ENCODE measurements at regions not wholly inside any gene's neighbourhood (a gene's known extent, or its start where the extent isn't known, plus 50 kb on each side); places are given as distances from the start of the nearest gene placed in this dataset.

GRCh38 chr18:60090170-60090569 is 190.4 kb downstream of the PMAIP1 start:
- Histone ChIP-seq H3K4me2 (ENCODE audit: low read length) (no peak overlapping the region), H4K91ac (ENCODE audit: low read depth, low read length) (no peak overlapping the region), H2AK5ac (ENCODE audit: low read length) (no peak overlapping the region), H4K12ac (ENCODE audit: low read depth, low read length) (no peak overlapping the region), H3K18ac (ENCODE audit: low read length) (no peak overlapping the region), H3K4me3 (ENCODE audit: low read depth, low read length) (no peak overlapping the region), H2BK5ac (ENCODE audit: low read depth, low read length, poor library complexity) (no peak overlapping the region), H3K79me2 (ENCODE audit: control insufficient read depth, insufficient read depth, low read length, poor library complexity) (no peaks in the 10 kb centered on the region), H3K79me1 (ENCODE audit: low read length) (no peaks in the 10 kb centered on the region), H2BK12ac (ENCODE audit: low read length) (no peak overlapping the region), H3K23ac (ENCODE audit: low read length) (no peak overlapping the region), H3K36me3 (ENCODE audit: control insufficient read depth in 1 of 2, insufficient read depth in 2 of 2, low read length in 2 of 2) (no peaks in the 10 kb centered on the region), H3K27me3 (ENCODE audit: insufficient read depth, low read length) (no peaks in the 10 kb centered on the region), H2BK120ac (ENCODE audit: insufficient read depth, low read length, poor library complexity) (no peak overlapping the region), H3K4ac (ENCODE audit: low read depth, low read length) (no peak overlapping the region), H3K9ac (ENCODE audit: low read length) (no peak overlapping the region), H3K14ac (ENCODE audit: low read length) (no peak overlapping the region), H2AFZ (ENCODE audit: insufficient read depth, low read length, poor library complexity) (no peak overlapping the region), H3K4me1 (ENCODE audit: control insufficient read depth in 1 of 2, insufficient read depth in 2 of 2, low read length in 2 of 2) (no peaks in the 10 kb centered on the region), H4K8ac (ENCODE audit: low read depth, low read length) (no peak overlapping the region), H3K27ac (ENCODE audit: low read depth, low read length) (no peak overlapping the region), H3K9me3 (ENCODE audit: insufficient read depth, low read depth, low read length) (no peaks in the 10 kb centered on the region)
- no CpG with 5 or more reads among the region's 7 CpGs for WGBS (ENCODE audit: extremely low coverage, insufficient coverage, insufficient read length)
- peak in 1 of 2 donors; percentile 35 for DNase-seq

DNA sequence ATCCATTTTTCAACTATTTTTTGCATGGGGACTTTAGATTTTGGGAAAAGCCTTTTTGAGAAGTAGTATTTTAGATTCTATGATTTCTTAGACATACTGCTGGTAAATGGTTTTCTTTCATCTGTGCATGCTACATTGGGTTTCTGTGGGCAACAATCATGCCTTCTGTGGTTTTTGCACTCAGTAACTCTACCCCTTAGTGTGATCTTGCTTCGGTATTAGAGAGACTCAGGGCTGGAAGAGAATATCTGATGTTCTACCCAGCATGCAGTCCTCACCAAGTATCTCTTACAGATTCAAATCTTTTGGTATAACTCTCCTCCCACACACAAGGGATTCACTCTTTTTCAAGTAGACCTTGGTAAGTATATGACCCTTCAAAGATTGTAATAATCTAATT is 183.0 kb downstream of the PMAIP1 start:
- Histone ChIP-seq H3K9ac (ENCODE audit: low read length) (no peak overlapping the region), H2BK12ac (ENCODE audit: low read length) (no peak overlapping the region), H3K14ac (ENCODE audit: low read length) (no peak overlapping the region), H4K12ac (ENCODE audit: low read depth, low read length) (no peak overlapping the region), H3K27me3 (ENCODE audit: insufficient read depth, low read length) (no peaks in the 10 kb centered on the region), H3K79me1 (ENCODE audit: low read length) (no peaks in the 10 kb centered on the region), H3K23ac (ENCODE audit: low read length) (no peak overlapping the region), H3K36me3 (ENCODE audit: control insufficient read depth in 1 of 2, insufficient read depth in 2 of 2, low read length in 2 of 2) (no peaks in the 10 kb centered on the region), H4K8ac (ENCODE audit: low read depth, low read length) (no peak overlapping the region), H3K9me3 (ENCODE audit: insufficient read depth, low read depth, low read length) (no peaks in the 10 kb centered on the region), H4K91ac (ENCODE audit: low read depth, low read length) (no peak overlapping the region), H2AK5ac (ENCODE audit: low read length) (no peak overlapping the region), H3K4me3 (ENCODE audit: low read depth, low read length) (no peak overlapping the region), H3K4ac (ENCODE audit: low read depth, low read length) (no peak overlapping the region), H3K27ac (ENCODE audit: low read depth, low read length) (no peak overlapping the region), H3K18ac (ENCODE audit: low read length) (no peak overlapping the region), H2AFZ (ENCODE audit: insufficient read depth, low read length, poor library complexity) (no peak overlapping the region), H2BK120ac (ENCODE audit: insufficient read depth, low read length, poor library complexity) (no peak overlapping the region), H2BK5ac (ENCODE audit: low read depth, low read length, poor library complexity) (no peak overlapping the region), H3K4me1 (ENCODE audit: control insufficient read depth in 1 of 2, insufficient read depth in 2 of 2, low read length in 2 of 2) (no peaks in the 10 kb centered on the region), H3K79me2 (ENCODE audit: control insufficient read depth, insufficient read depth, low read length, poor library complexity) (no peaks in the 10 kb centered on the region), H3K4me2 (ENCODE audit: low read length) (no peak overlapping the region)
- DNase-seq, result no peak
- no CpG with 5 or more reads among the region's 1 CpG for WGBS (ENCODE audit: extremely low coverage, insufficient coverage, insufficient read length)

DNA sequence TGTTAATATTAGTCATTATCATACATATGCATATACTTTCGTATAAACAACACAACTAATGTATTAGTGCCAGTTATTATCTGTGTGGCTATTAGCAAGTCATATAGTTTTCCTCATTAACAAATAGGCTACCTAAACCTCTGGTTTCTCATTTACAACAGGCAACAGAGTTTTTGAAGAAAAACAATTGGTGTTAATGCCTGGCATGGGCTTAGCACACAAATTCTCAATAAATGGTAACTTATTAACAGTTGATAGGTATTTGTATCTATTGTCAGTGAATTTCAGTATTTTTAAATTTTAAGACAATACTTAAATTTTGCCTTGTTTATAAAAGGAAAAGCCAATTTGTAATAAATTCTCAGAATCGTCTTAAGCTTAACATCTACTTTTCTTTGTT is 182.5 kb downstream of the PMAIP1 start:
- no peak overlapping the region for H2AFZ ChIP-seq (ENCODE audit: insufficient read depth, low read length, poor library complexity)
- H4K12ac ChIP-seq (ENCODE audit: low read depth, low read length), result no peak overlapping the region
- no peak overlapping the region for H3K4ac ChIP-seq (ENCODE audit: low read depth, low read length)
- no peak overlapping the region for H2AK5ac ChIP-seq (ENCODE audit: low read length)
- H3K79me1 ChIP-seq (ENCODE audit: low read length), result no peaks in the 10 kb centered on the region
- no peak for DNase-seq
- H2BK120ac ChIP-seq (ENCODE audit: insufficient read depth, low read length, poor library complexity), result no peak overlapping the region
- H4K8ac ChIP-seq (ENCODE audit: low read depth, low read length), result no peak overlapping the region
- no peak overlapping the region for H2BK5ac ChIP-seq (ENCODE audit: low read depth, low read length, poor library complexity)
- H3K4me1 ChIP-seq (ENCODE audit: control insufficient read depth in 1 of 2, insufficient read depth in 2 of 2, low read length in 2 of 2), result no peaks in the 10 kb centered on the region
- H3K18ac ChIP-seq (ENCODE audit: low read length), result no peak overlapping the region
- H3K79me2 ChIP-seq (ENCODE audit: control insufficient read depth, insufficient read depth, low read length, poor library complexity), result no peaks in the 10 kb centered on the region
- no peak overlapping the region for H3K23ac ChIP-seq (ENCODE audit: low read length)
- H3K4me2 ChIP-seq (ENCODE audit: low read length), result no peak overlapping the region
- H3K14ac ChIP-seq (ENCODE audit: low read length), result no peak overlapping the region
- no peak overlapping the region for H4K91ac ChIP-seq (ENCODE audit: low read depth, low read length)
- WGBS (ENCODE audit: extremely low coverage, insufficient coverage, insufficient read length), result no CpG with 5 or more reads among the region's 2 CpGs
- H3K27ac ChIP-seq (ENCODE audit: low read depth, low read length), result no peak overlapping the region
- H3K4me3 ChIP-seq (ENCODE audit: low read depth, low read length), result no peak overlapping the region
- no peaks in the 10 kb centered on the region for H3K27me3 ChIP-seq (ENCODE audit: insufficient read depth, low read length)
- no peaks in the 10 kb centered on the region for H3K9me3 ChIP-seq (ENCODE audit: insufficient read depth, low read depth, low read length)
- no peak overlapping the region for H2BK12ac ChIP-seq (ENCODE audit: low read length)
- H3K36me3 ChIP-seq (ENCODE audit: control insufficient read depth in 1 of 2, insufficient read depth in 2 of 2, low read length in 2 of 2), result no peaks in the 10 kb centered on the region
- no peak overlapping the region for H3K9ac ChIP-seq (ENCODE audit: low read length)

DNA sequence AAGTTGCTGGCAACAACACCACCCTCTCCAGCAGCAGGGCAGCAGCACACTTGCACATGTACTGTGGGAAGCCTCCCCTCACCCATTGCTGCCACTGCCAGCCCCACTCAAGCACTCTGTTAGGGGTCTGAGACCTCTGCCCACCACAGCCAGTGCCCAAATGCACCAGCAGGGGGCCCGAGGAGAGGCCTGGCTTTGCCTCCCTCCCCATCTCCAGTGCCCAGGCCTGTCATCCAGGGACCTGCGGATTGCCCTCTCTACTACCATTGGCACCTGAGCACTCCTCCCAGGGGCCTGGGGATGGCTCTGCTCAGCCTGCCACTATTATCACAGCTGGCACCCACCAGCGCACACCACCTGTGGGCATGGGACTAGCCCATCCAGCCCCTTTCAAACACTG is 175.7 kb downstream of the PMAIP1 start:
- Histone ChIP-seq H3K27me3 (ENCODE audit: insufficient read depth, low read length) (no peaks in the 10 kb centered on the region), H2BK5ac (ENCODE audit: low read depth, low read length, poor library complexity) (no peak overlapping the region), H3K9ac (ENCODE audit: low read length) (no peak overlapping the region), H3K36me3 (ENCODE audit: control insufficient read depth in 1 of 2, insufficient read depth in 2 of 2, low read length in 2 of 2) (no peaks in the 10 kb centered on the region), H3K79me1 (ENCODE audit: low read length) (no peaks in the 10 kb centered on the region), H2BK120ac (ENCODE audit: insufficient read depth, low read length, poor library complexity) (no peak overlapping the region), H2AK5ac (ENCODE audit: low read length) (no peak overlapping the region), H3K4me3 (ENCODE audit: low read depth, low read length) (no peak overlapping the region), H4K12ac (ENCODE audit: low read depth, low read length) (no peak overlapping the region), H3K23ac (ENCODE audit: low read length) (no peak overlapping the region), H3K27ac (ENCODE audit: low read depth, low read length) (no peak overlapping the region), H3K4me2 (ENCODE audit: low read length) (no peak overlapping the region), H3K18ac (ENCODE audit: low read length) (no peak overlapping the region), H3K4me1 (ENCODE audit: control insufficient read depth in 1 of 2, insufficient read depth in 2 of 2, low read length in 2 of 2) (no peaks in the 10 kb centered on the region), H3K14ac (ENCODE audit: low read length) (no peak overlapping the region), H3K4ac (ENCODE audit: low read depth, low read length) (no peak overlapping the region), H3K79me2 (ENCODE audit: control insufficient read depth, insufficient read depth, low read length, poor library complexity) (no peaks in the 10 kb centered on the region), H4K91ac (ENCODE audit: low read depth, low read length) (no peak overlapping the region), H2BK12ac (ENCODE audit: low read length) (no peak overlapping the region), H4K8ac (ENCODE audit: low read depth, low read length) (no peak overlapping the region), H2AFZ (ENCODE audit: insufficient read depth, low read length, poor library complexity) (no peak overlapping the region), H3K9me3 (ENCODE audit: insufficient read depth, low read depth, low read length) (peaks cover 5% of the 10 kb centered on the region)
- DNase-seq, result no peak
- WGBS (ENCODE audit: extremely low coverage, insufficient coverage, insufficient read length), result no CpG with 5 or more reads among the region's 3 CpGs

Data from trophoblast cell (in vitro differentiated cells and primary cell).